Ishikawa (cell line): ENCODE measurements at regions not wholly inside any gene's neighbourhood (a gene's known extent, or its start where the extent isn't known, plus 50 kb on each side); places are given as distances from the start of the nearest gene placed in this dataset.

Experiments used
- CEBPB ChIP-seq: IDR thresholded peaks from 2 replicates; pipeline ENCODE4 v1.6.1; 2012
- CREB1 ChIP-seq: IDR thresholded peaks from 2 replicates; pipeline ENCODE4 v1.6.1; 2012; ENCODE audit warnings: low read depth
- EGR1 ChIP-seq: IDR thresholded peaks from 2 replicates; pipeline ENCODE4 v1.6.1; 2012
- EP300 ChIP-seq: IDR thresholded peaks from 2 replicates; pipeline ENCODE4 v1.6.1; 2012; ENCODE audit warnings: borderline replicate concordance
- FOXM1 ChIP-seq: IDR thresholded peaks from 2 replicates; pipeline ENCODE4 v1.6.1; 2012; ENCODE audit warnings: low read depth, borderline replicate concordance
- MAX ChIP-seq: IDR thresholded peaks from 2 replicates; pipeline ENCODE4 v1.6.1; 2012
- NFIC ChIP-seq: IDR thresholded peaks from 2 replicates; pipeline ENCODE4 v1.6.1; 2012
- RAD21 ChIP-seq: IDR thresholded peaks from 2 replicates; pipeline ENCODE4 v1.6.1; 2012; ENCODE audit warnings: low read depth
- REST ChIP-seq: IDR thresholded peaks from 2 replicates; pipeline ENCODE4 v1.6.1; 2012; ENCODE audit warnings: low read depth, mild to moderate bottlenecking
- TAF1 ChIP-seq: IDR thresholded peaks from 2 replicates; pipeline ENCODE4 v1.6.1; 2012; ENCODE audit warnings: low read depth, mild to moderate bottlenecking
- TEAD4 ChIP-seq: IDR thresholded peaks from 2 replicates; pipeline ENCODE4 v1.6.1; 2012
- USF1 ChIP-seq: IDR thresholded peaks from 2 replicates; pipeline ENCODE4 v1.6.1; 2012
- YY1 ChIP-seq: IDR thresholded peaks from 2 replicates; pipeline ENCODE4 v1.6.1; 2012; ENCODE audit warnings: low read depth
- ZBTB7A ChIP-seq: IDR thresholded peaks from 2 replicates; pipeline ENCODE4 v1.6.1; 2012; ENCODE audit warnings: low read depth

- TF ChIP-seq CREB1 (no peak), CEBPB (no peak), TAF1 (no peak), YY1 (no peak), USF1 (no peak), FOXM1 (no peak), MAX (no peak), RAD21 (no peak), EP300 (no peak), TEAD4 (no peak), EGR1 (no peak), REST (no peak), NFIC (no peak), ZBTB7A (no peak)
Measured at GRCh38 chr3:159453945-159454344, 534.7 kb upstream of the IL12A start.
